Fibroblast of skin of right quadriceps (primary cell): ENCODE measurements at regions not wholly inside any gene's neighbourhood (a gene's known extent, or its start where the extent isn't known, plus 50 kb on each side); places are given as distances from the start of the nearest gene placed in this dataset.
A peak's percentile ranks its signal among the peaks of the same experiment; 100 is the strongest.
"Not testable (repeated sequence)": the region's sequence is repeated elsewhere in the genome, so short reads cannot be mapped to it uniquely, and the experiment has no call there.

Experiments used
- DNase-seq: peaks from one replicate; pipeline ENCODE4 v3.0.0-alpha.2; 2013

GRCh38 chr1:57612833-57613232 is 189.0 kb upstream of the DAB1 start:
- DNase-seq, result no peak

- DNase-seq, result no peak
Measured at GRCh38 chr1:57605933-57606332, 182.1 kb upstream of the DAB1 start.

- DNase-seq, result no peak
Measured at GRCh38 chr1:57603696-57604095, 179.8 kb upstream of the DAB1 start.

- DNase-seq, result no peak
Measured at GRCh38 chr1:57600424-57600823, 176.6 kb upstream of the DAB1 start.

GRCh38 chr1:57599236-57599994 is 175.6 kb upstream of the DAB1 start:
- DNase-seq, result peak; percentile 81

- no peak for DNase-seq
Measured at GRCh38 chr1:57597036-57597435, 173.2 kb upstream of the DAB1 start.

GRCh38 chr1:57594002-57594401 is 170.1 kb upstream of the DAB1 start:
- no peak for DNase-seq

GRCh38 chr1:57591842-57592241 is 168.0 kb upstream of the DAB1 start:
- DNase-seq, result no peak

- no peak for DNase-seq
Measured at GRCh38 chr1:57590978-57591377, 167.1 kb upstream of the DAB1 start.

GRCh38 chr1:57586842-57587241 is 163.0 kb upstream of the DAB1 start:
- no peak for DNase-seq

GRCh38 chr1:57578680-57579079 is 154.8 kb upstream of the DAB1 start:
- no peak for DNase-seq

GRCh38 chr1:57578099-57578498 is 154.2 kb upstream of the DAB1 start:
- no peak for DNase-seq

GRCh38 chr1:57576756-57577155 is 152.9 kb upstream of the DAB1 start:
- no peak for DNase-seq

GRCh38 chr1:57572016-57572415 is 148.2 kb upstream of the DAB1 start:
- DNase-seq, result no peak

GRCh38 chr1:57558066-57558465 is 134.2 kb upstream of the DAB1 start:
- DNase-seq, result not testable (repeated sequence)

GRCh38 chr1:57553666-57554065 is 129.8 kb upstream of the DAB1 start:
- DNase-seq, result no peak

- DNase-seq, result no peak
Measured at GRCh38 chr1:57551476-57551875, 127.6 kb upstream of the DAB1 start.

- peak; percentile 38 for DNase-seq
Measured at GRCh38 chr1:57550092-57550491, 126.2 kb upstream of the DAB1 start.

- peak; percentile 3 for DNase-seq
Measured at GRCh38 chr1:57549300-57549699, 125.4 kb upstream of the DAB1 start.

GRCh38 chr1:57546549-57547330 is 122.9 kb upstream of the DAB1 start:
- DNase-seq, result no peak

- no peak for DNase-seq
Measured at GRCh38 chr1:57544345-57544744, 120.5 kb upstream of the DAB1 start.

- DNase-seq, result no peak
Measured at GRCh38 chr1:57536749-57537423, 113.0 kb upstream of the DAB1 start.

- DNase-seq, result no peak
Measured at GRCh38 chr1:57532299-57532698, 108.4 kb upstream of the DAB1 start.

GRCh38 chr1:57530911-57531260 is 107.0 kb upstream of the DAB1 start:
- DNase-seq, result not testable (repeated sequence)
